ENCODE measurements at regions not wholly inside any gene's neighbourhood (a gene's known extent, or its start where the extent isn't known, plus 50 kb on each side); places are given as distances from the start of the nearest gene placed in this dataset.

GRCh38 chr22:27008454-27008853 lies 351.1 kb downstream of the MIAT start:
- no peak for DNase-seq (ENCODE audit: low read depth)

GRCh38 chr22:27011133-27011532 lies 353.7 kb downstream of the MIAT start:
- no peak for DNase-seq (ENCODE audit: low read depth)

GRCh38 chr22:27011717-27012116 lies 354.3 kb downstream of the MIAT start:
- DNase-seq (ENCODE audit: low read depth) = no peak

GRCh38 chr22:27019827-27020226 lies 362.4 kb downstream of the MIAT start:
- no peak for DNase-seq (ENCODE audit: low read depth)

- DNase-seq (ENCODE audit: low read depth) = no peak
Observed at GRCh38 chr22:27022274-27022895, 365.0 kb downstream of the MIAT start.

- no peak for DNase-seq (ENCODE audit: low read depth)
Observed at GRCh38 chr22:27022896-27023361, 365.5 kb downstream of the MIAT start.

GRCh38 chr22:27023591-27023990 lies 366.2 kb downstream of the MIAT start:
- DNase-seq (ENCODE audit: low read depth) = no peak

- no peak for DNase-seq (ENCODE audit: low read depth)
Observed at GRCh38 chr22:27024982-27025381, 367.6 kb downstream of the MIAT start.

- no peak for DNase-seq (ENCODE audit: low read depth)
Observed at GRCh38 chr22:27028093-27028492, 370.7 kb downstream of the MIAT start.

GRCh38 chr22:27029584-27030130 lies 372.3 kb downstream of the MIAT start:
- no peak for DNase-seq (ENCODE audit: low read depth)

GRCh38 chr22:27032091-27032761 lies 374.8 kb downstream of the MIAT start:
- no peak for DNase-seq (ENCODE audit: low read depth)

- DNase-seq (ENCODE audit: low read depth) = no peak
Observed at GRCh38 chr22:27041745-27042310, 384.4 kb downstream of the MIAT start.

- no peak for DNase-seq (ENCODE audit: low read depth)
Observed at GRCh38 chr22:27043262-27043661, 385.9 kb downstream of the MIAT start.

- DNase-seq (ENCODE audit: low read depth) = no peak
Observed at GRCh38 chr22:27045103-27045947, 387.9 kb downstream of the MIAT start.

- no peak for DNase-seq (ENCODE audit: low read depth)
Observed at GRCh38 chr22:27046086-27046485, 388.7 kb downstream of the MIAT start.

GRCh38 chr22:27046603-27047002 lies 389.2 kb downstream of the MIAT start:
- no peak for DNase-seq (ENCODE audit: low read depth)

GRCh38 chr22:27050771-27051170 lies 393.4 kb downstream of the MIAT start:
- no peak for DNase-seq (ENCODE audit: low read depth)

- DNase-seq (ENCODE audit: low read depth) = no peak
Observed at GRCh38 chr22:27051407-27051806, 394.0 kb downstream of the MIAT start.

GRCh38 chr22:27057717-27058116 lies 400.3 kb downstream of the MIAT start:
- DNase-seq (ENCODE audit: low read depth) = no peak

- DNase-seq (ENCODE audit: low read depth) = no peak
Observed at GRCh38 chr22:27060190-27060589, 402.8 kb downstream of the MIAT start.

GRCh38 chr22:27062910-27063309 lies 405.5 kb downstream of the MIAT start:
- no peak for DNase-seq (ENCODE audit: low read depth)

GRCh38 chr22:27063406-27063805 lies 406.0 kb downstream of the MIAT start:
- no peak for DNase-seq (ENCODE audit: low read depth)

All from stimulated activated CD8-positive, alpha-beta memory T cell treated with anti-CD3 and anti-CD28 coated beads, Interleukin-15, amount 100 ng/mL, for 24 hours (primary cell).